Upper lobe of left lung (tissue), 6 donors: ENCODE measurements at regions not wholly inside any gene's neighbourhood (a gene's known extent, or its start where the extent isn't known, plus 50 kb on each side); places are given as distances from the start of the nearest gene placed in this dataset.

Source experiments
- ATAC-seq, 2 donors: fragments of 200-7000 bp; cut with Tn5 transposase; one replicate each; pipeline ENCODE4 v1.9.1; 2022; ENCODE audit warnings: mild to moderate bottlenecking in 2 of 2, moderate library complexity in 2 of 2; ENCODE audit not compliant: low FRiP score in 2 of 2
- DNase-seq, 2 donors: peaks; one replicate each; pipeline ENCODE4 v3.0.0-alpha.2; 2019 to 2020
- H3K27ac ChIP-seq, 4 donors: fragments of 200-600 bp; sonication (generic); one replicate each; pipeline ENCODE4 v1.5.1; 2016 to 2019
- H3K27me3 ChIP-seq, 4 donors: fragments of 200-600 bp; sonication (generic); one replicate each; pipeline ENCODE4 v1.5.1; 2017 to 2019
- H3K36me3 ChIP-seq, 4 donors: fragments of 200-600 bp; sonication (generic); one replicate each; pipeline ENCODE4 v1.5.1; 2016 to 2019
- H3K4me1 ChIP-seq, 4 donors: fragments of 200-600 bp; sonication (generic); one replicate each; pipeline ENCODE4 v1.5.1; 2018 to 2019
- H3K4me3 ChIP-seq, 4 donors: fragments of 200-600 bp; sonication (generic); one replicate each; pipeline ENCODE4 v1.5.1; 2017 to 2019; ENCODE audit warnings: mild to moderate bottlenecking in 2 of 4, moderate library complexity in 1 of 4
- H3K9me3 ChIP-seq, 4 donors: fragments of 200-600 bp; sonication (generic); one replicate each; pipeline ENCODE4 v1.5.1; 2018 to 2019
- EP300 ChIP-seq, 4 donors: sonication (generic); formaldehyde crosslinking; IDR thresholded peaks; one replicate each; pipeline ENCODE4 v1.5.1; 2017; ENCODE audit warnings: antibody characterized with exemption in 4 of 4, control low read depth in 2 of 4
- POLR2A ChIP-seq, 4 donors: fragments of 450-650 bp; IDR thresholded peaks; one replicate each; pipeline ENCODE4 v1.5.1; 2016 to 2017; ENCODE audit warnings: antibody characterized with exemption in 4 of 4, mild to moderate bottlenecking in 2 of 4
- POLR2AphosphoS5 ChIP-seq, 2 donors: sonication (generic); formaldehyde crosslinking; IDR thresholded peaks; one replicate each; pipeline ENCODE4 v1.5.1; 2017; ENCODE audit warnings: antibody characterized with exemption in 2 of 2
- WGBS, 2 donors: methylation state at CpG; one replicate each; pipeline ENCODE4 v1.1.5; 2017 to 2018; 5-methylcytosine and 5-hydroxymethylcytosine counted together
- TF ChIP-seq, protein P1 (sequence below), 6 experiments: fragments of 450-650 bp in 4 of 6; fragments of 200-600 bp in 2 of 6; sonication (generic) in 2 of 6; IDR thresholded peaks; one replicate each; pipeline ENCODE4 v1.5.1; 2016 to 2019; ENCODE audit warnings: antibody characterized with exemption in 6 of 6
- donor health status: DM: no; HTN: no; CAD: no; lungs with moderate emphysema.
- donor health status: DM: no; HTN: yes; CAD: no; lungs with severe emphysema.

- no peak overlapping the region for H3K27ac ChIP-seq
- no peaks in the 10 kb centered on the region for H3K9me3 ChIP-seq
- no peaks in the 10 kb centered on the region for H3K36me3 ChIP-seq
- H3K4me3 ChIP-seq: no peak overlapping the region
- TF ChIP-seq POLR2AphosphoS5 (IDR thresholded peaks at IDR 0.05) (no peak), POLR2A (IDR thresholded peaks at IDR 0.05) (no peak), EP300 (IDR thresholded peaks at IDR 0.05) (no peak)
- TF ChIP-seq, protein P1, sequence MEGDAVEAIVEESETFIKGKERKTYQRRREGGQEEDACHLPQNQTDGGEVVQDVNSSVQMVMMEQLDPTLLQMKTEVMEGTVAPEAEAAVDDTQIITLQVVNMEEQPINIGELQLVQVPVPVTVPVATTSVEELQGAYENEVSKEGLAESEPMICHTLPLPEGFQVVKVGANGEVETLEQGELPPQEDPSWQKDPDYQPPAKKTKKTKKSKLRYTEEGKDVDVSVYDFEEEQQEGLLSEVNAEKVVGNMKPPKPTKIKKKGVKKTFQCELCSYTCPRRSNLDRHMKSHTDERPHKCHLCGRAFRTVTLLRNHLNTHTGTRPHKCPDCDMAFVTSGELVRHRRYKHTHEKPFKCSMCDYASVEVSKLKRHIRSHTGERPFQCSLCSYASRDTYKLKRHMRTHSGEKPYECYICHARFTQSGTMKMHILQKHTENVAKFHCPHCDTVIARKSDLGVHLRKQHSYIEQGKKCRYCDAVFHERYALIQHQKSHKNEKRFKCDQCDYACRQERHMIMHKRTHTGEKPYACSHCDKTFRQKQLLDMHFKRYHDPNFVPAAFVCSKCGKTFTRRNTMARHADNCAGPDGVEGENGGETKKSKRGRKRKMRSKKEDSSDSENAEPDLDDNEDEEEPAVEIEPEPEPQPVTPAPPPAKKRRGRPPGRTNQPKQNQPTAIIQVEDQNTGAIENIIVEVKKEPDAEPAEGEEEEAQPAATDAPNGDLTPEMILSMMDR (IDR thresholded peaks at IDR 0.05): no peak
- no peaks in the 10 kb centered on the region for H3K4me1 ChIP-seq
- ATAC-seq (no peak), DNase-seq (no peak)
- no peaks in the 10 kb centered on the region for H3K27me3 ChIP-seq
Measured at GRCh38 chr14:86798330-86798729, 1194.7 kb downstream of the GALC start.

- DNase-seq (no peak), ATAC-seq (no peak)
- Histone ChIP-seq H3K4me3 (no peak overlapping the region), H3K27ac (no peak overlapping the region), H3K27me3 (no peaks in the 10 kb centered on the region), H3K4me1 (no peaks in the 10 kb centered on the region), H3K9me3 (no peaks in the 10 kb centered on the region), H3K36me3 (no peaks in the 10 kb centered on the region)
- WGBS, 2 donors: 95 to 96% methylated on average over 2 of the region's 2 CpGs
- TF ChIP-seq POLR2AphosphoS5 (IDR thresholded peaks at IDR 0.05): no peak
- TF ChIP-seq, protein P1 (IDR thresholded peaks at IDR 0.05): no peak
- TF ChIP-seq POLR2A (IDR thresholded peaks at IDR 0.05): no peak
- TF ChIP-seq EP300 (IDR thresholded peaks at IDR 0.05): no peak
Measured at GRCh38 chr14:86797075-86797351, 1196.0 kb downstream of the GALC start.

DNA sequence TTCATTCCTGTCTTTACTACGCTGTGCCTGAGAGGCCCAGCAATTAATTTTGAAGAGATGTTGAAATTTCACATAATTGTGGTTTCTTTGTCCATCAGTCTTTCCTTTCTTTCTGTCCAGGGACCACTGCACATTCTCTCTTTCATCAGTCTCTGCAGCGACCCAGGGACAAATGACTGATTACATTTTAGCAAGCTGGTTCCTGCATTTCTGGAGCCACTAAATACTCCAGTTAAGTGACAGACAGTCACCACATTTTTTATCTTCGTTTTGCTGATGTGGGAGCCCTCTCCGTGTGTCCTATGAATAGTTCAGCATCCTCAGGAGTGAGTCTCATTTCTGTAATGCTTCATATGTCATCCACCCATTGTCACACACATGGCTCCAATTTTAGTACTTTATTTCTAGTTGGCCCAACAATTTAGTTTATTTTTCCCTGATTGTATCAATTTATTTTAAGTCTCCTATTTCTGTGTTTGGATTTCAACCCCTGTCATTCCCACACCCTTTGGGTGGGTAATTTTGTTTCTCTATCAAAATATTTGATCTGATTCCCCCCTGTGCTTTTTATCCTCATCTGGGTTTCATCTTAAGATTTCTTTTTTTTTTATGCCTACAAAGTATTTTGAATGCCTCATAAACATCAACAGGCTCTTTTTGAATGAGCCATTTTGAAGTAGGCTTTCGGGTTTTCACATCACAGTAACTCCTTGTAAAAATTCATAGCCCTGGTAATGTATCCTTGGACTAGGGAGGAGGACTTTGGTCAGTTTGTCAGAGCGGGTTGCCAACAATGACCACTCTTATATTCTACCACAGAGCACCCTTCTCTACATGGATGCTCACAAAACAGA is 1196.5 kb downstream of the GALC start:
- H3K4me1 ChIP-seq: no peaks in the 10 kb centered on the region

GRCh38 chr14:86794689-86795088 is 1198.3 kb downstream of the GALC start:
- no peak for ATAC-seq
- Histone ChIP-seq H3K27me3 (no peaks in the 10 kb centered on the region), H3K36me3 (no peaks in the 10 kb centered on the region), H3K4me3 (no peak overlapping the region), H3K27ac (no peak overlapping the region), H3K9me3 (no peaks in the 10 kb centered on the region), H3K4me1 (no peaks in the 10 kb centered on the region)
- TF ChIP-seq POLR2AphosphoS5 (IDR thresholded peaks at IDR 0.05): no peak
- TF ChIP-seq, protein P1 (IDR thresholded peaks at IDR 0.05): no peak
- no peak for TF ChIP-seq EP300 (IDR thresholded peaks at IDR 0.05)
- no peak for TF ChIP-seq POLR2A (IDR thresholded peaks at IDR 0.05)
- no peak for DNase-seq

More for the DNA sequence above, 1196.5 kb downstream of the GALC start:
- no peak for TF ChIP-seq POLR2A (IDR thresholded peaks at IDR 0.05)
- TF ChIP-seq, protein P1 (IDR thresholded peaks at IDR 0.05): no peak
- no peak for TF ChIP-seq POLR2AphosphoS5 (IDR thresholded peaks at IDR 0.05)
- no peak for TF ChIP-seq EP300 (IDR thresholded peaks at IDR 0.05)
- Histone ChIP-seq H3K36me3 (no peaks in the 10 kb centered on the region), H3K9me3 (no peaks in the 10 kb centered on the region), H3K27ac (no peak overlapping the region), H3K27me3 (no peaks in the 10 kb centered on the region), H3K4me3 (no peak overlapping the region)
- WGBS, 2 donors: 53 to 54% methylated on average over 6 of the region's 6 CpGs
- DNase-seq: no peak
- ATAC-seq: no peak
